BE2C (cell line): ENCODE measurements at regions not wholly inside any gene's neighbourhood (a gene's known extent, or its start where the extent isn't known, plus 50 kb on each side); places are given as distances from the start of the nearest gene placed in this dataset.

Source experiments
- DNase-seq: peaks from one replicate; pipeline ENCODE4 v3.0.0-alpha.2; 2020
- H3K27me3 ChIP-seq: fragments of 250-450 bp; sonication (Bioruptor Pico); 2 replicates; pipeline ENCODE4 v1.5.1; 2020; ENCODE audit warnings: mild to moderate bottlenecking
- H3K36me3 ChIP-seq: fragments of 250-450 bp; sonication (Bioruptor Pico); 2 replicates; pipeline ENCODE4 v1.5.1; 2020; ENCODE audit warnings: mild to moderate bottlenecking
- H3K4me1 ChIP-seq: fragments of 250-450 bp; sonication (Bioruptor Pico); 2 replicates; pipeline ENCODE4 v1.5.1; 2020
- H3K4me3 ChIP-seq: 2 replicates; pipeline ENCODE4 v1.5.1; 2011; ENCODE audit warnings: low read depth, low read length
- H3K9me3 ChIP-seq: fragments of 250-450 bp; sonication (Bioruptor Pico); 2 replicates; pipeline ENCODE4 v1.5.1; 2020
- CTCF ChIP-seq: IDR thresholded peaks from 2 replicates; pipeline ENCODE4 v1.5.1; 2012; ENCODE audit warnings: mild to moderate bottlenecking, low read depth, low read length

GRCh38 chr4:123870216-123870876, 473.8 kb downstream of the SPRY1 start:
- Histone ChIP-seq H3K4me1 (no peaks in the 10 kb centered on the region), H3K9me3 (no peaks in the 10 kb centered on the region), H3K27me3 (no peaks in the 10 kb centered on the region), H3K36me3 (no peaks in the 10 kb centered on the region), H3K4me3 (no peak overlapping the region)
- no peak for TF ChIP-seq CTCF
- DNase-seq: no peak

DNA sequence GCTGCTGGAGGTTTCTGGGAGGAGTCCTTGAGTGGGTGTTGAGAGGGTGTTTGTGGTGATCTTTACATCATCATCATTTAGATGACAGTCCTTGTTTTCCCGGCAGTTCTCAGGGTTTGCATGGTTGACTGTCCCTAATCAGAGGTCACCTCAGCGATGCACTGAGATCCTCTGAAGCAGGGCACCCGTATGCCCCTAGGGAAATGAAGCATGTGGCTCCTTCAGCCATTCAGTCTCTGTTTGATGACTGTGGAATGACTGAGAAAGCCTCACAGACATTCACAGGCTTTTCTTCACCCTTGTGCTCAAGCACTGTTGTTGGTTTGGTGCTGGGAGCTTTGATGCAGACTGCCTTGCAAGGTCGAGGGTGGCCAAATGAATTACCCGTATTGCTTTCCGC, 474.7 kb downstream of the SPRY1 start:
- Histone ChIP-seq H3K27me3 (no peaks in the 10 kb centered on the region), H3K4me3 (no peak overlapping the region), H3K36me3 (no peaks in the 10 kb centered on the region), H3K4me1 (no peaks in the 10 kb centered on the region), H3K9me3 (no peaks in the 10 kb centered on the region)
- no peak for DNase-seq
- TF ChIP-seq CTCF: no peak

GRCh38 chr4:123874063-123874462, 477.5 kb downstream of the SPRY1 start:
- Histone ChIP-seq H3K36me3 (no peaks in the 10 kb centered on the region), H3K4me1 (no peaks in the 10 kb centered on the region), H3K27me3 (no peaks in the 10 kb centered on the region), H3K9me3 (no peaks in the 10 kb centered on the region), H3K4me3 (no peak overlapping the region)
- DNase-seq: no peak
- no peak for TF ChIP-seq CTCF

- no peaks in the 10 kb centered on the region for H3K36me3 ChIP-seq
- no peak for TF ChIP-seq CTCF
- no peaks in the 10 kb centered on the region for H3K4me1 ChIP-seq
- H3K27me3 ChIP-seq: no peaks in the 10 kb centered on the region
- no peak for DNase-seq
- H3K9me3 ChIP-seq: no peaks in the 10 kb centered on the region
- no peak overlapping the region for H3K4me3 ChIP-seq
Observed at GRCh38 chr4:123876143-123876542, 479.5 kb downstream of the SPRY1 start.

GRCh38 chr4:123876671-123877101, 480.1 kb downstream of the SPRY1 start:
- DNase-seq: no peak
- Histone ChIP-seq H3K9me3 (no peaks in the 10 kb centered on the region), H3K4me3 (no peak overlapping the region), H3K27me3 (no peaks in the 10 kb centered on the region), H3K36me3 (no peaks in the 10 kb centered on the region), H3K4me1 (no peaks in the 10 kb centered on the region)
- TF ChIP-seq CTCF: no peak

GRCh38 chr4:123877551-123877950, 481.0 kb downstream of the SPRY1 start:
- Histone ChIP-seq H3K4me3 (no peak overlapping the region), H3K4me1 (no peaks in the 10 kb centered on the region), H3K27me3 (no peaks in the 10 kb centered on the region), H3K9me3 (no peaks in the 10 kb centered on the region), H3K36me3 (no peaks in the 10 kb centered on the region)
- TF ChIP-seq CTCF: no peak
- DNase-seq: no peak
